GM12878 (cell line): ENCODE measurements at regions not wholly inside any gene's neighbourhood (a gene's known extent, or its start where the extent isn't known, plus 50 kb on each side); places are given as distances from the start of the nearest gene placed in this dataset.

ENCODE experiments used
- ATAC-seq: fragments of 200-7000 bp; cut with Tn5 transposase; 3 replicates; pipeline ENCODE4 v1.9.1; 2020; ENCODE audit warnings: mild to moderate bottlenecking, moderate library complexity
- BruUV-seq: library from RNA; stranded (reverse); fragments of 400-500 nt; replicated peaks from 2 replicates; lab custom pipeline; 2021; lab: Mats Ljungman, UMichigan
- CTCF ChIA-PET: fragments of 300-600 bp; sonication (Branson Sonifier 250); formaldehyde crosslinking; extraction: SDS; loops from one replicate; lab custom pipeline; 2021; ENCODE audit warnings: inconsistent platforms; lab: Yijun Ruan, JAX
- POLR2A ChIA-PET: fragments of 350-600 bp; formaldehyde crosslinking; extraction: SDS; loops from one replicate; lab custom pipeline; 2021; ENCODE audit warnings: inconsistent platforms; lab: Charles Lee
- RAD21 ChIA-PET: fragments of 300-600 bp; sonication (Branson Sonifier 250); formaldehyde crosslinking; loops from one replicate; lab custom pipeline; 2023; ENCODE audit warnings: antibody characterized with exemption; ENCODE audit not compliant: unreplicated experiment; lab: Charles Lee
- SMC1A ChIA-PET: fragments of 300-600 bp; sonication (Branson Sonifier 250); formaldehyde crosslinking; loops from one replicate; lab custom pipeline; 2023; ENCODE audit not compliant: unreplicated experiment, uncharacterized antibody; lab: Charles Lee
- DNase-seq: peaks from one replicate; pipeline ENCODE4 v3.0.0-alpha.2; 2011; ENCODE audit warnings: low read depth, low spot score
- FAIRE-seq: peaks from 3 replicates; lab custom pipeline; 2011; peaks lifted over from hg19 to GRCh38; lab: Jason Lieb, UNC
- H2AFZ ChIP-seq: 2 replicates; pipeline ENCODE4 v1.6.0; 2011; ENCODE audit warnings: low read depth, low read length, control low read depth; ENCODE audit not compliant: control insufficient read depth
- H3K27ac ChIP-seq: 2 replicates; pipeline ENCODE4 v1.5.1; 2011; ENCODE audit warnings: control low read depth; ENCODE audit not compliant: control insufficient read depth, insufficient read depth
- H3K27me3 ChIP-seq, 2 experiments: replicated peaks in 1 of 2; 2 replicates each; pipeline versions ENCODE4 v1.6.0 to v1.6.1; 2011; ENCODE audit warnings: low read length in 1 of 2; ENCODE audit not compliant: control insufficient read depth in 2 of 2, insufficient read depth in 2 of 2
- H3K36me3 ChIP-seq, 2 experiments: 2 replicates each; pipeline ENCODE4 v1.5.1; 2011; ENCODE audit warnings: low read length in 1 of 2; ENCODE audit not compliant: control insufficient read depth in 2 of 2, insufficient read depth in 2 of 2
- H3K4me1 ChIP-seq: 2 replicates; pipeline ENCODE4 v1.6.1; 2011; ENCODE audit warnings: mild to moderate bottlenecking, low read length, moderate library complexity, mixed read lengths; ENCODE audit not compliant: control insufficient read depth, insufficient read depth
- H3K4me2 ChIP-seq: 2 replicates; pipeline ENCODE4 v1.6.0; 2011; ENCODE audit warnings: control low read depth; ENCODE audit not compliant: control insufficient read depth, insufficient read depth
- H3K4me3 ChIP-seq: fragments of 200-600 bp; sonication (generic); 2 replicates; pipeline ENCODE4 v1.5.1; 2016
- H3K79me2 ChIP-seq: 2 replicates; pipeline ENCODE4 v1.6.0; 2011; ENCODE audit warnings: low read length; ENCODE audit not compliant: control insufficient read depth, insufficient read depth
- H3K9ac ChIP-seq: 2 replicates; pipeline ENCODE4 v1.8.0; 2011; ENCODE audit warnings: low read length, control low read depth, mixed read lengths; ENCODE audit not compliant: control insufficient read depth, insufficient read depth
- H3K9me3 ChIP-seq: replicated peaks from 3 replicates; pipeline ENCODE4 v1.5.1; 2011; ENCODE audit warnings: mild to moderate bottlenecking, low read length; ENCODE audit not compliant: control insufficient read depth, insufficient read depth
- H4K20me1 ChIP-seq: 2 replicates; pipeline ENCODE4 v1.6.0; 2011; ENCODE audit not compliant: control insufficient read depth, insufficient read depth
- BCL3 ChIP-seq: IDR thresholded peaks from 2 replicates; pipeline ENCODE4 v1.6.1; 2011; ENCODE audit warnings: borderline replicate concordance, low read depth, mild to moderate bottlenecking, moderate library complexity, low read length; ENCODE audit not compliant: insufficient read depth, poor library complexity, severe bottlenecking
- CHD4 ChIP-seq: fragments of 200-600 bp; sonication (generic); IDR thresholded peaks from 2 replicates; pipeline ENCODE4 v1.6.1; 2016; ENCODE audit warnings: mild to moderate bottlenecking
- E4F1 ChIP-seq: fragments of 450-650 bp; IDR thresholded peaks from 2 replicates; pipeline ENCODE4 v1.6.1; 2018; ENCODE audit warnings: borderline replicate concordance, mild to moderate bottlenecking; ENCODE audit not compliant: partially characterized antibody
- HCFC1 ChIP-seq: fragments of 150-350 bp; IDR thresholded peaks from 2 replicates; pipeline ENCODE4 v1.6.1; 2014; ENCODE audit warnings: low read length
- NBN ChIP-seq: fragments of 450-650 bp; IDR thresholded peaks from 2 replicates; pipeline ENCODE4 v1.6.1; 2016
- SIX5 ChIP-seq: IDR thresholded peaks from 2 replicates; pipeline ENCODE4 v1.6.1; 2011; ENCODE audit warnings: mild to moderate bottlenecking, low read depth, low read length, moderate library complexity; ENCODE audit not compliant: severe bottlenecking
- SRF ChIP-seq, 2 experiments: IDR thresholded peaks; 2 replicates each; pipeline ENCODE4 v1.6.1; 2011; ENCODE audit warnings: low read depth in 2 of 2, low read length in 2 of 2, mild to moderate bottlenecking in 1 of 2, moderate library complexity in 1 of 2
- ZBTB11 ChIP-seq: fragments of 450-650 bp; formaldehyde crosslinking; IDR thresholded peaks from 2 replicates; pipeline ENCODE4 v1.5.0; 2022; ENCODE audit warnings: mild to moderate bottlenecking, missing genetic modification characterization
- ZBTB33 ChIP-seq: fragments of 450-650 bp; IDR thresholded peaks from 2 replicates; pipeline ENCODE4 v1.6.1; 2017; ENCODE audit warnings: mild to moderate bottlenecking
- ZNF622 ChIP-seq: fragments of 450-650 bp; IDR thresholded peaks from 2 replicates; pipeline ENCODE4 v1.6.1; 2017; ENCODE audit warnings: mild to moderate bottlenecking, inconsistent platforms
- WGBS: methylation state at CpG from one replicate; pipeline ENCODE4 v1.1.6; 2016; ENCODE audit warnings: low lambda C conversion rate; ENCODE audit not compliant: insufficient replicate concordance, insufficient coverage; ENCODE audit errors: missing lambda C conversion rate; 5-methylcytosine and 5-hydroxymethylcytosine counted together
- in situ Hi-C: fragments of 300-500 bp; cut with MboI; formaldehyde crosslinking; loops from 9 replicates; pipeline ENCODE4 v1.14.3; 2018; ENCODE audit warnings: mixed read lengths
- intact Hi-C: fragments of 100-400 bp; cut with micrococcal nuclease; formaldehyde crosslinking; loops from one replicate; pipeline ENCODE4 v1.14.2; 2022; ENCODE audit not compliant: unreplicated experiment

- TF ChIP-seq ZBTB11 (CRISPR knock-in tag) (no peak), NBN (no peak), ZBTB33 (no peak), SIX5 (no peak)
These were observed 58.1 kb upstream of the KCNK12 start (continued) for GRCh38 chr2:47628904-47629303.

GRCh38 chr2:47626664-47627063 lies 55.9 kb upstream of the KCNK12 start:
- Histone ChIP-seq H3K4me3 (no peak overlapping the region), H3K9ac (no peak overlapping the region), H2AFZ (no peak overlapping the region), H3K36me3 (no peaks in the 10 kb centered on the region), H3K27me3 (no peaks in the 10 kb centered on the region), H3K4me1 (no peaks in the 10 kb centered on the region), H4K20me1 (no peaks in the 10 kb centered on the region), H3K4me2 (no peak overlapping the region), H3K27ac (no peak overlapping the region), H3K79me2 (no peaks in the 10 kb centered on the region), H3K9me3 (no peaks in the 10 kb centered on the region)
- 66% methylated on average over 5 of the region's 5 CpGs for WGBS
- in situ Hi-C loops: no loop called here
- POLR2A ChIA-PET: no interaction called here
- FAIRE-seq (no peak), DNase-seq (no peak), ATAC-seq (no peak)
- SMC1A ChIA-PET: no interaction called here
- no TSS peak for BruUV-seq
- intact Hi-C loops: no loop called here
- CTCF ChIA-PET: interaction anchor here (1.0 kb wide), 1 partner anchor 141 kb away, joined by 5 read pairs; no protein-coding TSS in a partner anchor
- RAD21 ChIA-PET: no interaction called here
- TF ChIP-seq ZNF622 (no peak), HCFC1 (no peak), BCL3 (no peak), SRF (IDR thresholded peaks at IDR 0.05; ENCODE audit: low read depth in 2 of 2, low read length in 2 of 2) (no peak), E4F1 (no peak), CHD4 (no peak)
